Esophagus squamous epithelium (tissue), 5 donors: ENCODE measurements at regions not wholly inside any gene's neighbourhood (a gene's known extent, or its start where the extent isn't known, plus 50 kb on each side); places are given as distances from the start of the nearest gene placed in this dataset.

ENCODE experiments used
- DNase-seq: peaks from one replicate; lab custom pipeline; 2025; lab: John Stamatoyannopoulos, UW
- H3K27ac ChIP-seq, 4 donors: fragments of 200-600 bp; sonication (generic); one replicate each; pipeline ENCODE4 v1.5.1; 2016 to 2019; ENCODE audit warnings: mild to moderate bottlenecking in 1 of 4
- H3K27me3 ChIP-seq, 4 donors: fragments of 200-600 bp; sonication (generic); 1 replicate in 3 of 4; 2 replicates in 1 of 4; pipeline versions ENCODE4 v1.5.1 to v1.6.0; 2017 to 2021; ENCODE audit warnings: antibody characterized with exemption in 1 of 4
- H3K36me3 ChIP-seq, 3 donors: fragments of 200-600 bp; sonication (generic); one replicate each; pipeline ENCODE4 v1.5.1; 2016 to 2019
- H3K4me1 ChIP-seq, 3 donors: fragments of 200-600 bp; sonication (generic); one replicate each; pipeline ENCODE4 v1.5.1; 2017 to 2019
- H3K4me3 ChIP-seq, 4 donors: fragments of 200-600 bp; sonication (generic); 1 replicate in 3 of 4; 2 replicates in 1 of 4; pipeline ENCODE4 v1.5.1; 2016 to 2019; ENCODE audit warnings: mild to moderate bottlenecking in 2 of 4, moderate library complexity in 1 of 4
- H3K9me3 ChIP-seq, 3 donors: fragments of 200-600 bp; sonication (generic); one replicate each; pipeline ENCODE4 v1.5.1; 2016 to 2019
- CTCF ChIP-seq, 6 experiments: fragments of 450-650 bp in 4 of 6; fragments of 200-600 bp in 2 of 6; sonication (generic) in 2 of 6; IDR thresholded peaks; one replicate each; pipeline ENCODE4 v1.5.1; 2016 to 2019; ENCODE audit warnings: antibody characterized with exemption in 6 of 6, mild to moderate bottlenecking in 4 of 6, moderate library complexity in 4 of 6
- POLR2A ChIP-seq, 4 donors: fragments of 450-650 bp; IDR thresholded peaks; one replicate each; pipeline ENCODE4 v1.6.1; 2017; ENCODE audit warnings: antibody characterized with exemption in 4 of 4, mild to moderate bottlenecking in 4 of 4, moderate library complexity in 3 of 4
- WGBS, 2 donors: methylation state at CpG; one replicate each; pipeline ENCODE4 v1.1.5; 2018; 5-methylcytosine and 5-hydroxymethylcytosine counted together
- intact Hi-C: fragments of 100-400 bp; cut with DNase I; formaldehyde crosslinking; loops from one replicate; pipeline ENCODE4 v1.15.0; 2022
- donor health status: DM: yes; HTN: yes; CAD: no.

GRCh38 chr15:97585408-97585807 lies 375.1 kb upstream of the ARRDC4 start:
- DNase-seq = no peak
- Histone ChIP-seq H3K4me3 (no peak overlapping the region), H3K27me3 (no peaks in the 10 kb centered on the region), H3K9me3 (no peaks in the 10 kb centered on the region), H3K27ac (no peak overlapping the region), H3K4me1 (no peaks in the 10 kb centered on the region), H3K36me3 (no peaks in the 10 kb centered on the region)
- TF ChIP-seq POLR2A (IDR thresholded peaks at IDR 0.05) (no peak), CTCF (IDR thresholded peaks at IDR 0.05) (no peak)
- intact Hi-C loops = no loop called here
- WGBS, 2 donors = 80 to 95% methylated on average over 2 to 8 of the region's 10 CpGs

GRCh38 chr15:97592778-97593177 lies 367.7 kb upstream of the ARRDC4 start:
- DNase-seq = no peak
- no peaks in the 10 kb centered on the region for H3K4me1 ChIP-seq
- 77 to 78% methylated on average over 3 to 4 of the region's 4 CpGs for WGBS, 2 donors
- H3K27me3 ChIP-seq = no peaks in the 10 kb centered on the region
- no peak overlapping the region for H3K27ac ChIP-seq
- H3K9me3 ChIP-seq = no peaks in the 10 kb centered on the region
- H3K36me3 ChIP-seq = no peaks in the 10 kb centered on the region
- TF ChIP-seq CTCF (IDR thresholded peaks at IDR 0.05) (no peak), POLR2A (IDR thresholded peaks at IDR 0.05) (no peak)
- intact Hi-C loops = no loop called here
- no peak overlapping the region for H3K4me3 ChIP-seq

DNA sequence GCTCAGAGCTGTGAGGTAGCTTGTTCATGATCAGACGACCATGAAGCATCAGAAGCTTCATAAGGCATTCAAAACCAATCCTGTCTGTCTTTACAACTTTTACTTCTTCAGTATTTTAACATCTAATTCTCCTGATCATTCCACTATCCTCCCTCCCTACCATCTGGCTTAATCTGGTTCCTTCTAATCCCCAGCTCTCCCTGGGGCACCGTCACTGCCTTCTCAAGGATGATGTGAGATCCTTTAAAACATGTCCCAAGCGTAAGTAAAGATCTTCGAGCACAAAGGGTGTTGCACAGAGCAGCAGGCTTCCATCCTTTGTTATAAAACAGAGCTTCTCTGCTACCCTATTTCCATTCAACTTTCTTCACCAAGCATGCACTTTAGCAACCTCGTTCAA lies 362.7 kb upstream of the ARRDC4 start:
- no peak for TF ChIP-seq CTCF (IDR thresholded peaks at IDR 0.05)
- TF ChIP-seq POLR2A (IDR thresholded peaks at IDR 0.05) = no peak
- H3K27ac ChIP-seq = no peak overlapping the region
- no peak for DNase-seq
- no peaks in the 10 kb centered on the region for H3K9me3 ChIP-seq
- no peak overlapping the region for H3K4me3 ChIP-seq
- no peaks in the 10 kb centered on the region for H3K4me1 ChIP-seq
- H3K36me3 ChIP-seq = no peaks in the 10 kb centered on the region
- no peaks in the 10 kb centered on the region for H3K27me3 ChIP-seq
- WGBS, 2 donors = 71 to 82% methylated on average over 5 of the region's 5 CpGs
- intact Hi-C loops = no loop called here

- Histone ChIP-seq H3K4me1 (no peaks in the 10 kb centered on the region), H3K4me3 (no peak overlapping the region), H3K27ac (no peak overlapping the region), H3K36me3 (no peaks in the 10 kb centered on the region), H3K27me3 (no peaks in the 10 kb centered on the region), H3K9me3 (no peaks in the 10 kb centered on the region)
- TF ChIP-seq CTCF (IDR thresholded peaks at IDR 0.05) (no peak), POLR2A (IDR thresholded peaks at IDR 0.05) (no peak)
- 63 to 72% methylated on average over 6 of the region's 6 CpGs for WGBS, 2 donors
- DNase-seq = no peak
- intact Hi-C loops = no loop called here
Observed at GRCh38 chr15:97598353-97598798, 362.1 kb upstream of the ARRDC4 start.

GRCh38 chr15:97600190-97600589 lies 360.3 kb upstream of the ARRDC4 start:
- no peaks in the 10 kb centered on the region for H3K9me3 ChIP-seq
- no peak for DNase-seq
- intact Hi-C loops = no loop called here
- H3K27ac ChIP-seq = no peak overlapping the region
- H3K36me3 ChIP-seq = no peaks in the 10 kb centered on the region
- H3K4me3 ChIP-seq = no peak overlapping the region
- no peaks in the 10 kb centered on the region for H3K27me3 ChIP-seq
- TF ChIP-seq CTCF (IDR thresholded peaks at IDR 0.05) (no peak), POLR2A (IDR thresholded peaks at IDR 0.05) (no peak)
- no peaks in the 10 kb centered on the region for H3K4me1 ChIP-seq
- 77 to 80% methylated on average over 4 to 5 of the region's 5 CpGs for WGBS, 2 donors
